GM13977 (cell line): ENCODE measurements at regions not wholly inside any gene's neighbourhood (a gene's known extent, or its start where the extent isn't known, plus 50 kb on each side); places are given as distances from the start of the nearest gene placed in this dataset.
A peak's percentile ranks its signal among the peaks of the same experiment; 100 is the strongest.

Source experiments
- DNase-seq: peaks from one replicate; pipeline ENCODE4 v3.0.0; 2012; ENCODE audit warnings: low spot score
- in situ Hi-C: fragments of 300-500 bp; cut with MboI; formaldehyde crosslinking; loops from one replicate; pipeline ENCODE4 v1.12.0; 2022; ENCODE audit warnings: low sequenced_read_pairs, low pct_unique_long_range_greater_than_20kb, mixed read lengths, inconsistent platforms; ENCODE audit not compliant: unreplicated experiment
- TF ChIP-seq, protein P1 (sequence below): IDR thresholded peaks from 2 replicates; pipeline ENCODE4 v1.5.1; 2012; ENCODE audit warnings: mild to moderate bottlenecking, control low read depth; ENCODE audit not compliant: insufficient read depth; ENCODE audit errors: extremely low read depth, missing control alignments

- in situ Hi-C loops = no loop called here
- TF ChIP-seq, protein P1, sequence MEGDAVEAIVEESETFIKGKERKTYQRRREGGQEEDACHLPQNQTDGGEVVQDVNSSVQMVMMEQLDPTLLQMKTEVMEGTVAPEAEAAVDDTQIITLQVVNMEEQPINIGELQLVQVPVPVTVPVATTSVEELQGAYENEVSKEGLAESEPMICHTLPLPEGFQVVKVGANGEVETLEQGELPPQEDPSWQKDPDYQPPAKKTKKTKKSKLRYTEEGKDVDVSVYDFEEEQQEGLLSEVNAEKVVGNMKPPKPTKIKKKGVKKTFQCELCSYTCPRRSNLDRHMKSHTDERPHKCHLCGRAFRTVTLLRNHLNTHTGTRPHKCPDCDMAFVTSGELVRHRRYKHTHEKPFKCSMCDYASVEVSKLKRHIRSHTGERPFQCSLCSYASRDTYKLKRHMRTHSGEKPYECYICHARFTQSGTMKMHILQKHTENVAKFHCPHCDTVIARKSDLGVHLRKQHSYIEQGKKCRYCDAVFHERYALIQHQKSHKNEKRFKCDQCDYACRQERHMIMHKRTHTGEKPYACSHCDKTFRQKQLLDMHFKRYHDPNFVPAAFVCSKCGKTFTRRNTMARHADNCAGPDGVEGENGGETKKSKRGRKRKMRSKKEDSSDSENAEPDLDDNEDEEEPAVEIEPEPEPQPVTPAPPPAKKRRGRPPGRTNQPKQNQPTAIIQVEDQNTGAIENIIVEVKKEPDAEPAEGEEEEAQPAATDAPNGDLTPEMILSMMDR = no peak
- DNase-seq = no peak
Measured at GRCh38 chr3:5791558-5791957, 604.1 kb downstream of the EDEM1 start.

GRCh38 chr3:5796541-5796940 lies 609.0 kb downstream of the EDEM1 start:
- no peak for DNase-seq
- in situ Hi-C loops = no loop called here

DNA sequence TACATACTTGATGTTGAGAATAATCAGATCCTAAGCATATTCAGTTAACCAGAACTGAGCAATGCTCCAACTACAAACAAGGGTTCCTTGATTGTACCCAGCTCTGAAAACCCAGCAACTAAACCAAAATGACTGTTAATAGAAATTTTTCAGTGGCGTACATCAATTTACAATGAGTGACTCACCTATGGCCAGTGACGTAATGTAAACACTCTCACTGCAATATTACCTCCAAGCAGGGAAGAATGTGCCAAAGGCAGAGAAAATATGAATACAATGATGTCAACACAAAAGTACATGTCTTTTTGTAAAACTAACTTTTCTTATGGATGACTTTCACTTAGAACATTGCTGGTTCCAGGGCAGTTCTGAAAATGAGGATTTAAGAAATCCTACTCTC lies 611.3 kb downstream of the EDEM1 start:
- TF ChIP-seq, protein P1 = no peak
- no peak for DNase-seq
- in situ Hi-C loops = no loop called here

More at GRCh38 chr3:5796541-5796940, 609.0 kb downstream of the EDEM1 start:
- TF ChIP-seq, protein P1 = no peak

GRCh38 chr3:5799398-5799797 lies 611.9 kb downstream of the EDEM1 start:
- in situ Hi-C loops = no loop called here
- DNase-seq = no peak
- TF ChIP-seq, protein P1 = no peak

DNA sequence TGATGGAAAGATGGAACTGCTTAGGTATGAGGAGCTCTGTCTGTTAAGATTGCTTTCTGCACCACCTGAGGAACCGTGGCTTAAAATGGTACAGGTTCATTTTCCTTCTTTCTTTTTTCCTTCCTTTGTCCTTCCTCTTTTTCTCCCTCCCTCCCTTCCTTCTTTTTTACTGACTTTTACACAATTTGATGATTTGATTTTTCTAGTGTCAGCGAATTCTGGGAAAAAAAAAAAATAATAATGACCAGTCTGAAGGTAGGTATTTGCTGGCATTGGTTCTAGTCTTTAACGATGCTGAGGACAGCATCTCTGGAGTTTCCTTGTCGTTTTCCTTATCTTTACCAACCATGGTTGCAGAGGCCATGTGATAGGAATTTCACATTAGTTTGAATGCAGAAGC lies 613.5 kb downstream of the EDEM1 start:
- TF ChIP-seq, protein P1 = no peak
- in situ Hi-C loops = no loop called here
- DNase-seq = no peak

DNA sequence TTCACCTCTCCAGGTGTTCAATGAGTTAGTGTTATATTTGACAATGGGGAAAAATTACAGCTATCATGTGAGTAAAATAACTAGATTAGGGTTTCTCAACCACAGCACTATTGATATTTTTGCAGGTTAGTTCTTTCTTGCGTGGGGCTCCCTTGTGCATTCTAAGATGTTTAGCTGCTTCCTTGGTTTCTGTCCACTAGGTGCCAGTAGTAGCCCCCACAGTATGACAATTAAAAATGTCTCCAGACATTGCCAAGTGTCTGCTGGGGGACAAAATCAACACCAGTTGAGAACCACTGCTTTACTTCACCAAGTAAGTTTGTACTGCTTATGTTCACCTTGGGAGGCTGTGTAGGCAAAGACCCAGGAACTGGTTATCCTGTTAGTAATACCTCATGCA lies 618.7 kb downstream of the EDEM1 start:
- in situ Hi-C loops = no loop called here
- TF ChIP-seq, protein P1 = peak; percentile 36
- no peak for DNase-seq
